Neural cell (in vitro differentiated cells): ENCODE measurements at regions not wholly inside any gene's neighbourhood (a gene's known extent, or its start where the extent isn't known, plus 50 kb on each side); places are given as distances from the start of the nearest gene placed in this dataset.

Experiments
- EZH2 ChIP-seq: fragments of 200-600, 300-800 bp; shearing (Covaris generic), sonication (generic); IDR thresholded peaks from 2 replicates; pipeline ENCODE4 v1.6.1; 2014; ENCODE audit warnings: antibody characterized with exemption, low read length, borderline replicate concordance, mild to moderate bottlenecking; ENCODE audit not compliant: insufficient read depth, poor library complexity, severe bottlenecking
- MXI1 ChIP-seq: fragments of 450-650 bp; conservative IDR thresholded peaks from 2 replicates; pipeline ENCODE4 v1.6.1; 2014; ENCODE audit warnings: antibody characterized with exemption, mild to moderate bottlenecking; ENCODE audit not compliant: poor library complexity, severe bottlenecking
- TF ChIP-seq, protein P1 (sequence below): fragments of 450-650 bp; IDR thresholded peaks from 2 replicates; pipeline ENCODE4 v1.5.1; 2014; ENCODE audit warnings: antibody characterized with exemption, mild to moderate bottlenecking, moderate library complexity; ENCODE audit not compliant: poor library complexity, severe bottlenecking

DNA sequence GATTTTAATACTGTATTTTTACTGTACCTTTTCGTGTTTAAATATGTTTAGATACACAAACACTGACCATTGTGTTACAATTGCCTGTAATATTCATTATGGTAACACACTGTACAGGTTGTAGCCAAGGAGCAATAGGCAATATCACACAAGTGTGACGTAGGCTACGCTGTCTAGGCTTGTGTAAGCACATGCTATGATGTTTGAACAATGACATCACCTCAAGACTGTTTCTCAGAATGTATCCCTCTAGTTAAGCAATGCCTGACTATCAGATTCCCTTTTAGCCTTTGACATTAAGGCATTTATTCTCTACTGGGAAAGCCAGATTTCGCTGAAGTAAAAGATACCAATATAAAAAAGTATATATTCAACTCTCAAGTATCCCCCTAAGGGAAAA is 66.2 kb downstream of the VCX3A start:
- TF ChIP-seq MXI1, result no peak
- TF ChIP-seq, protein P1, sequence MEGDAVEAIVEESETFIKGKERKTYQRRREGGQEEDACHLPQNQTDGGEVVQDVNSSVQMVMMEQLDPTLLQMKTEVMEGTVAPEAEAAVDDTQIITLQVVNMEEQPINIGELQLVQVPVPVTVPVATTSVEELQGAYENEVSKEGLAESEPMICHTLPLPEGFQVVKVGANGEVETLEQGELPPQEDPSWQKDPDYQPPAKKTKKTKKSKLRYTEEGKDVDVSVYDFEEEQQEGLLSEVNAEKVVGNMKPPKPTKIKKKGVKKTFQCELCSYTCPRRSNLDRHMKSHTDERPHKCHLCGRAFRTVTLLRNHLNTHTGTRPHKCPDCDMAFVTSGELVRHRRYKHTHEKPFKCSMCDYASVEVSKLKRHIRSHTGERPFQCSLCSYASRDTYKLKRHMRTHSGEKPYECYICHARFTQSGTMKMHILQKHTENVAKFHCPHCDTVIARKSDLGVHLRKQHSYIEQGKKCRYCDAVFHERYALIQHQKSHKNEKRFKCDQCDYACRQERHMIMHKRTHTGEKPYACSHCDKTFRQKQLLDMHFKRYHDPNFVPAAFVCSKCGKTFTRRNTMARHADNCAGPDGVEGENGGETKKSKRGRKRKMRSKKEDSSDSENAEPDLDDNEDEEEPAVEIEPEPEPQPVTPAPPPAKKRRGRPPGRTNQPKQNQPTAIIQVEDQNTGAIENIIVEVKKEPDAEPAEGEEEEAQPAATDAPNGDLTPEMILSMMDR, result no peak
- TF ChIP-seq EZH2, result no peak
